Heart right ventricle (tissue), 16 donors: ENCODE measurements at regions not wholly inside any gene's neighbourhood (a gene's known extent, or its start where the extent isn't known, plus 50 kb on each side); places are given as distances from the start of the nearest gene placed in this dataset.
A peak's percentile ranks its signal among the peaks of the same experiment; 100 is the strongest.

ENCODE experiments used
- ATAC-seq, 8 donors: fragments of 200-7000 bp; cut with Tn5 transposase; one replicate each; pipeline ENCODE4 v1.9.1; 2020; ENCODE audit warnings: mild to moderate bottlenecking in 8 of 8, moderate library complexity in 8 of 8, moderate number of reproducible peaks in 1 of 8
- DNase-seq, 2 donors: peaks; one replicate each; pipeline ENCODE4 v3.0.0-alpha.2; 2020
- H3K27ac ChIP-seq, 10 donors: fragments of 200-600 bp; sonication (generic) in 2 of 10; one replicate each; pipeline versions ENCODE4 v1.5.0 to v1.8.0; 2020 to 2022; ENCODE audit warnings: mild to moderate bottlenecking in 3 of 10
- H3K27me3 ChIP-seq, 7 donors: fragments of 200-600 bp; one replicate each; pipeline ENCODE4 v1.8.0; 2021 to 2022; ENCODE audit warnings: mild to moderate bottlenecking in 2 of 7
- H3K36me3 ChIP-seq, 9 donors: fragments of 200-600 bp; sonication (generic) in 1 of 9; one replicate each; pipeline versions ENCODE4 v1.5.0 to v1.8.0; 2020 to 2022; ENCODE audit warnings: mild to moderate bottlenecking in 2 of 9
- H3K4me1 ChIP-seq, 9 donors: fragments of 200-600 bp; sonication (generic) in 1 of 9; one replicate each; pipeline versions ENCODE4 v1.5.0 to v1.8.0; 2020 to 2022; ENCODE audit warnings: mild to moderate bottlenecking in 4 of 9
- H3K4me3 ChIP-seq, 10 donors: fragments of 200-600 bp; sonication (generic) in 2 of 10; one replicate each; pipeline versions ENCODE4 v1.5.0 to v1.8.0; 2020 to 2022; ENCODE audit warnings: mild to moderate bottlenecking in 7 of 10, moderate library complexity in 2 of 10
- H3K9me3 ChIP-seq, 11 donors: fragments of 200-600 bp in 10 of 11; sonication (generic) in 2 of 11; one replicate each; pipeline versions ENCODE4 v1.5.0 to v1.8.0; 2013 to 2022; ENCODE audit warnings: mild to moderate bottlenecking in 2 of 11, control low read depth in 1 of 11, moderate library complexity in 1 of 11
- CTCF ChIP-seq, 9 donors: fragments of 200-600 bp; sonication (generic) in 2 of 9; IDR thresholded peaks; one replicate each; pipeline versions ENCODE4 v1.5.0 to v1.8.0; 2021 to 2022; ENCODE audit warnings: antibody characterized with exemption in 9 of 9, mild to moderate bottlenecking in 5 of 9, moderate library complexity in 1 of 9
- WGBS, 2 donors: extraction: QIAGEN DNeasy Blood & Tissue Kit; methylation state at CpG; one replicate each; pipeline ENCODE4 v1.1.7; 2013; ENCODE audit warnings: inconsistent platforms in 1 of 2; 5-methylcytosine and 5-hydroxymethylcytosine counted together
- intact Hi-C, 10 donors: fragments of 100-400 bp; cut with DNase I; formaldehyde crosslinking; loops; one replicate each; pipeline versions ENCODE4 v1.11.1 to v1.14.2; 2022
- donor health status: Arrhythmogenic right ventricular cardiomyopathy.
- donor health status: ischemic (EF 13 %, LVEDD 7.1; RV severe dilation, severe dysfunction).
- donor health status: healthy with polysubstance abuse.
- donor health status: DM: no; HTN: yes; CAD: no.
- donor health status: DM: no; HTN: no; CAD: no.
- donor health status: ischemic (EF 25% LVEDD 6.9; RV normal size, moderate dysfunction).
- donor health status: ischemic (EF 25% LVEDD 5.7; RV mildly dilated, moderate dysfunction).
- donor health status: healthy.
- donor health status: DM: yes; HTN: yes; CAD: no.
- donor health status: Ischemic cardiomyopathy.
- donor health status: ischemic (EF 35%, LVEDD 5.7; RV mildly dilated, moderate dysfunction).
- donor health status: nonischemic (EF 11% LVEDD 7.7; RV severe dilation, severe dysfunction).
- donor health status: DM: yes; HTN: yes; CAD: no.
- donor health status: PGD.
- donor health status: ischemic (EF 29% LVEDD 5.4; RV normal size, mild dysfunction).
- donor health status: nonischemic (EF 23%, LVEDD 6.1; RV moderate dilation, normal function).

DNA sequence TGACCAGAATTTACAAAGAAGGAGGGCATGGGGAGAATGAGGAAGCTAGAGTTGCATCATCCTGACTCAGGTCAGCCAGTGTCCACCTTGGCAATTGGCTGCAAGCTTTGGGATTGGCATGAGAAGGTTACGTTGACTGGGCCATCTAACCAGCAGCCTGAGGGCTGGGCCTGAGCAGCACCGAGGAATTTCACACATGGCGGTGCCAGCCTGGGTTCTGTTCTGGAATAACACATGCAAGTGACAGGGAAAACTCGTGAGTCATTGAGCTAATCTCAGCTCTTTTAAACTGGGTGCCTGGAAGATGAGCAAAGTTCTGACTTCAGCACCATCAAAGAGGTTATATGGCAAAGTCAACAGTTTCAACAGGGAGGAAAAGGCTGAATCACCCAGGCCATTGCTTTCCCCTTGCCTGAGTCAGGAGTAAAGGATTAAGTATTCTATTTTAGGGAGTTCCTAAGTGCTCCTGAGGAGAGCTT is 543.2 kb upstream of the TBX3 start:
- 55 to 62% methylated on average over 4 of the region's 4 CpGs for WGBS, 2 donors
- no peak overlapping the region for H3K4me3 ChIP-seq
- intact Hi-C loops = no loop called here
- H3K27ac ChIP-seq = peak overlapping the region in 5 of 10 donors; percentile 2 to 54 (median 36)
- no peaks in the 10 kb centered on the region for H3K36me3 ChIP-seq
- ATAC-seq (peak; percentile 72 to 92 (median 91)), DNase-seq (peak; percentile 19 to 49)
- H3K4me1 ChIP-seq = peaks cover 0 to 22% (median 13%) of the 10 kb centered on the region in 9 donors
- H3K27me3 ChIP-seq = no peaks in the 10 kb centered on the region
- TF ChIP-seq CTCF (IDR thresholded peaks at IDR 0.05) = no peak
- H3K9me3 ChIP-seq = peaks cover 0 to 2% (median 0%) of the 10 kb centered on the region in 11 donors

DNA sequence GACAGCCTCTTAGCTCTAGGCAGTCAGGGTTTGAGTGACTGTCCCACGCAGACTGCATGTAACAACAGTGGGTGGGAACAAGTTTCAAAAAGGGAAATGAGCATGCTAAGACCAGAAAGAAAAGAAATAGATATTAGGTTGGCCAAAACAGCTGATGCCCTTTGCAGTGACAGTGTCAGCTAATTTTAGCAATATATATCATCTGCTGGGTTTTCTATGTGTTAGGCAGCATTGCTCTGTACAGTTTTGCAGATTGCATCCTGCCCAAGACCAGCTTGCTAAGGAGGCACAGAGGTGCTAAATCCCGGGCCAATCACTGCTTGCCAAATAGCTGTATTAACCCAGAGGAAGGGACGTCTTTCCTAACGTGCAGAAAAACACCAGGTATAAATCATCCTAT is 541.9 kb upstream of the TBX3 start:
- intact Hi-C loops = no loop called here
- H3K36me3 ChIP-seq = no peaks in the 10 kb centered on the region
- no peak for DNase-seq
- H3K27ac ChIP-seq = no peak overlapping the region
- no peaks in the 10 kb centered on the region for H3K9me3 ChIP-seq
- no peaks in the 10 kb centered on the region for H3K27me3 ChIP-seq
- peaks cover 0 to 22% (median 13%) of the 10 kb centered on the region in 9 donors for H3K4me1 ChIP-seq
- 35 to 62% methylated on average over 4 of the region's 4 CpGs for WGBS, 2 donors
- no peak for ATAC-seq
- no peak for TF ChIP-seq CTCF (IDR thresholded peaks at IDR 0.05)
- H3K4me3 ChIP-seq = no peak overlapping the region

DNA sequence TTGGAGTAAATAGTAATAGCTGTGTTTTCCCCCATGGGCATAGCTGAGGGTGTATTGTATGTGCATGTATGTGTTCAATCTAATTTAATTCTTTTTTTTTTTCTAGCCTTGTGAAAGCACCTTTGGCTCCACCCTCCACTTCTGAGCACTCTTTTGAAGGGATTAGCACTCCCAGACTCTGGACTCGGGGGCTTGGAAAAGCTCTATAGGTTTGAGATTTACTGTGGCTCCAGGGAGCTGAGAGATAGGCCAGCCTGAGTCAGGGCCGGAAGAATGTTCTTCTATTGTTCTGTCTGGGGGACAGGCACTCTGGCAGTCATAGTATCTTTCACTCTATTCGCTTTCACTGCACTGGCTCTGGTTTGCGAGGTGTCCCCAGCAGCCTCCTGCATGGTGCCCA is 540.0 kb upstream of the TBX3 start:
- Histone ChIP-seq H3K4me1 (peaks cover 0 to 22% (median 13%) of the 10 kb centered on the region in 9 donors), H3K27ac (no peak overlapping the region), H3K36me3 (no peaks in the 10 kb centered on the region), H3K9me3 (no peaks in the 10 kb centered on the region), H3K4me3 (no peak overlapping the region), H3K27me3 (no peaks in the 10 kb centered on the region)
- TF ChIP-seq CTCF (IDR thresholded peaks at IDR 0.05) = no peak
- no peak for DNase-seq
- peak in 3 of 8 donors; percentile 18 to 30 (median 28) for ATAC-seq
- intact Hi-C loops = no loop called here
- WGBS, 2 donors = 78 to 86% methylated on average over 4 of the region's 4 CpGs

DNA sequence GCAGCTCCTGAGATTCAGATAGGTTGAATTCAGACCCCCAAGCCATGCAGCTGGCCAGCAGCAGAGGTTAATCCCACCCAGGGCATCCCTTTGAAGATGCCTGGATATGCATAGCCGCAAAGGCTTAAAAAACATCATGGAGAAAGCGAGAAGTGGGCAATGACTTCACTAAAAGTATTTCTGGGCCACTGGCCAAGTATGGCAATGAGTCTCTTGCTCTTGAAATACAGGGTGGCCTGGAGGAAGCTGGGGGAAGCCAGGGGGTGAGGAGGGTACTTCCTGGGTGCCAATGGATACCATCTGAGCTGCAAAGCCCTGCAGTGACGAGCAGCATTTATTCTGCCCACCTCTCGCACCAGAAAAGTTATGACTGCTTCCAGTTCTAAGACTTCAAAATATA is 539.3 kb upstream of the TBX3 start:
- H3K36me3 ChIP-seq = no peaks in the 10 kb centered on the region
- H3K27ac ChIP-seq = no peak overlapping the region
- WGBS, 2 donors = 76 to 78% methylated on average over 4 of the region's 4 CpGs
- intact Hi-C loops = no loop called here
- no peaks in the 10 kb centered on the region for H3K9me3 ChIP-seq
- peaks cover 0 to 22% (median 13%) of the 10 kb centered on the region in 9 donors for H3K4me1 ChIP-seq
- H3K4me3 ChIP-seq = no peak overlapping the region
- DNase-seq (peak in 1 of 2 donors; percentile 49), ATAC-seq (peak in 5 of 8 donors; percentile 34 to 70 (median 44))
- no peaks in the 10 kb centered on the region for H3K27me3 ChIP-seq
- TF ChIP-seq CTCF (IDR thresholded peaks at IDR 0.05) = no peak
